GM12875 (cell line): ENCODE measurements at regions not wholly inside any gene's neighbourhood (a gene's known extent, or its start where the extent isn't known, plus 50 kb on each side); places are given as distances from the start of the nearest gene placed in this dataset.

Source experiments
- H3K4me3 ChIP-seq: one replicate; pipeline ENCODE4 v1.5.1; 2011; ENCODE audit warnings: low read depth, low read length, control low read depth
- TF ChIP-seq, protein P1 (sequence below): IDR thresholded peaks from 2 replicates; pipeline ENCODE4 v1.5.1; 2011; ENCODE audit warnings: low read depth, mild to moderate bottlenecking, control low read depth, inconsistent platforms, low read length, moderate library complexity, borderline replicate concordance; ENCODE audit not compliant: insufficient read depth

DNA sequence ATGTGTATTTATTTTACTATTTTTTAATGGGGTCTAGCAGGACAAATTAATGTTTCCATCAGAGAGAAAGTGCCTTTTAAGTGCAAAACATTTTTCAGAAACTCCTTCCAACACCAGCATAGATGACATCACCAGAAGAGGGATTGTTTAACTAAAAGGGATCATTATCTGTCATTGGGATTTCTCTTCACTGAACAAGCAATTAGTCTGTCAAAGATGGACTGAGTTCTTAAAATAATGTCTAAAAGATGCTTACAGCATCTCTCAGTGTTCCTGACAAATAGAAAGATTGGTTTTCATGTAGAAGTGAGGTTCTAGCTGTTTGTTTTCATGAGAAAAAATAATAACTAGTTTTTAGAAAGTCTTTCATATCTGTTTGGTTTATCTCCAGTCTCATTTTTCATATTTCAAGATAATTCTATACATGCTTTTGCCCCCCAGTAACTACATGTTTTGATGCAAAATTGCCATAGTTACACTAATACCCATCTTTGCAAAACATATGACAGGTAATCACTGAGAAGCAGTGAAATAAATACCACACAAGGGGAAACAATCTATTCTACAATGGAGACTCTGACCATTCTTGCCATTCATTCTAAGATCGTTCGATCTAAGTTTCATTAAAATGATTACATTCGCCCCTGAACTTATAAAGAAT, 850.3 kb downstream of the GALC start:
- TF ChIP-seq, protein P1, sequence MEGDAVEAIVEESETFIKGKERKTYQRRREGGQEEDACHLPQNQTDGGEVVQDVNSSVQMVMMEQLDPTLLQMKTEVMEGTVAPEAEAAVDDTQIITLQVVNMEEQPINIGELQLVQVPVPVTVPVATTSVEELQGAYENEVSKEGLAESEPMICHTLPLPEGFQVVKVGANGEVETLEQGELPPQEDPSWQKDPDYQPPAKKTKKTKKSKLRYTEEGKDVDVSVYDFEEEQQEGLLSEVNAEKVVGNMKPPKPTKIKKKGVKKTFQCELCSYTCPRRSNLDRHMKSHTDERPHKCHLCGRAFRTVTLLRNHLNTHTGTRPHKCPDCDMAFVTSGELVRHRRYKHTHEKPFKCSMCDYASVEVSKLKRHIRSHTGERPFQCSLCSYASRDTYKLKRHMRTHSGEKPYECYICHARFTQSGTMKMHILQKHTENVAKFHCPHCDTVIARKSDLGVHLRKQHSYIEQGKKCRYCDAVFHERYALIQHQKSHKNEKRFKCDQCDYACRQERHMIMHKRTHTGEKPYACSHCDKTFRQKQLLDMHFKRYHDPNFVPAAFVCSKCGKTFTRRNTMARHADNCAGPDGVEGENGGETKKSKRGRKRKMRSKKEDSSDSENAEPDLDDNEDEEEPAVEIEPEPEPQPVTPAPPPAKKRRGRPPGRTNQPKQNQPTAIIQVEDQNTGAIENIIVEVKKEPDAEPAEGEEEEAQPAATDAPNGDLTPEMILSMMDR = no peak
- H3K4me3 ChIP-seq = no peak overlapping the region

DNA sequence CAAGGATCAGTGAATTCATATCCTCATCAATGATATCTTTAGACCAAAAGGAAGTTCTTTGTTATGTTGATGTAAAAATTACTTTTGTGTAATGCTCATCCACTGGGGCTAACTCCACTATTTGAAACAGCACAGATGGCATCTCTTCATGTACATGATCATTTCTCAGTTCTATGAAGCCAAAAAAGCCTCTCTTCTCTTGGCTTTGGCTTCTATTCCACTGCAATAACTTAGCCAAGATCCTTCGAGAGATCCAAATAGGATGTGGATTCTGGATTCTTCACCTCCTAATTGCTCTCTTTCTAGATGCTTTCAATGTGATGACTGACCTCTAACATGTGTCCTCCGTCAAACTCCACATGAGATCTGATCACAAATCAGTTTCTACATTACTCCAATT, 851.2 kb downstream of the GALC start:
- TF ChIP-seq, protein P1 = no peak
- no peak overlapping the region for H3K4me3 ChIP-seq

DNA sequence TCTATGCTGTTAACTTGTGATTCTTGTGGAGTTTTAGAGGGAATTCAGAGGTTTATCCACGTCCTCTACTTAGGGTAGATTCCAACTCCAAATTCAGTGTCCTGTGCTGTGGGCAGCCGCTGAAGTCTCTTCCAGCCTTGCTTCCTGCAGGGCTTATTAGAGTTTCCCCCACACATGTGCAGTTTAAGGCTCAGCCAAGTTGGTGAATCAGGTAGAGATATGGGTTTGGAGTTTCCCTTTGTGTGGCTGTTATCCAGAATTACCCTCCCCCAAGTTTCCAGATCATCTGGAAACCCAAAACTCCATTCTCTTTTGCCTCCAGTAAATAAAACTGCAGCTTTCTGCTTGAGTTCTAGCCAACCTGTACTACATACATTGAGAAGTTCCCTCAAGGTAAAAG, 853.7 kb downstream of the GALC start:
- no peak overlapping the region for H3K4me3 ChIP-seq
- TF ChIP-seq, protein P1 = no peak

DNA sequence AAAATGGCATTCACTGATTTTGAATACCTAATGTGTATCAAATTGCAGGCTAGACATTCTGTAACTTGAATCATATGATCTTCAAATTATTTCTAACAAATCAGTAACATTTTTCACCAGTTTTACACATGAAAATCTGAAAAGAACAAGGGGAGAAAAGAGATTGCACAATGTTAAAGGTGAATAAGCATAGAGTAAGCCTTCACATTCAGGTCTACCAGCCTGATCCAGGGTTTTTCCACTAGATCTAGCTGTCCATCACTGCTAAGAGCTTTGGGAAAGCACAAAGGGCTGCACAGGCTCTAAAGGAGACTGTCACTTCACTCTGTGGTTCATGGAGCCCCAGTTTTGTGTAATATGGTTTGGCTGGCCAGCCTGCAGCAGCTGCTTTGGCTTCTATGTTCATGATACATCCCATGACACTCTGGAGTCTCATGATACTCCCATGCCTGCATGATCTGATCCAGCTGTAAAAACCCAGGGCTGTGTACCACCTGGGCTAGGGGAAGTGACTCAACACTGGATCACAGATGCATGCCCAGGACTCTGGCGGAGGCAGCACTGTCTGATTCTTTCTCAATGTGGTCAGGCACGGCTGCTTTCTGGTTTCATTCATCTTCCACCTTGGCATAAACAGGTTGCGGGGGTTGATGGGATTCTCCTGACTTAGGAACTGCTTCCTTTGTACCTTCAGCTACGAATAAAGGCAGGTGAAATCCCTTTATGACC, 859.7 kb downstream of the GALC start:
- TF ChIP-seq, protein P1 = no peak
- H3K4me3 ChIP-seq = no peak overlapping the region

DNA sequence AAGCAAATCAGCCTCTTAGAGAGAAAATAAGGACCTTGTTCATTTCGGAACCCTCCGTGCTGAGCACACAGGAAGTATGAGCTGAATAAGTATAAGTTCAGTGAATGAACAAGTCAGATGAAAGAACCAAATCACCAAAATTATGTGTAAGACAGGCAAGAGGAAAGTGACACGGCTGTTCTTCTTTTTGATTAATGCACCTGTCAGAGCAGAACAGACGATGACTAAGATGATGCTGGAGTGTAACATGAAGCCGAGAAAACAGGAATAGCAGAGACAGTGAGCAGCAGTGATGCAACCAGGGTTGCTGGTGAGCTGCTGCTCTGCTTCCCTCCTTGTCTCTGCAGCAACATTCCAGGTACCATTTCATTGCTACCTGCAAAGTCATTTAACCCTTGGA, 861.1 kb downstream of the GALC start:
- TF ChIP-seq, protein P1 = no peak
- H3K4me3 ChIP-seq = no peak overlapping the region

DNA sequence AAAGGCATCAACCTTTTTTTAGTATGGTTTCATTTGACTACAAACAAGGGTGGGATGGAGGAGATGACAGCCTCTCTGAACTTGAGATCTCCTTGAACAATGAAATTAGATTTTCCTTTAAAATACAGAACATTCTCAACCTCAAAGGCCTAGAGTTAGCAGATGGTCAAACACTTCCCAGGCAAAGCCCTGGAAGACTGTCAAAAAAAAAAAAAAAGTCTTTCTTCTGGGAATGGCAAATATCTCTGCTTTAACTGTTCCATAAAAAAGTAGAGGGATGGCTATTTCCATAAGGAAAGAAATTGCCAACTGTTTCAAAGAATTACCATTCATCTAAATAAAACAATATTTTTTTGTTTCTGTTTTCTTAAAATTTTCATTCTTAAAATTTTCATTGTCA, 870.8 kb downstream of the GALC start:
- TF ChIP-seq, protein P1 = no peak
- no peak overlapping the region for H3K4me3 ChIP-seq

DNA sequence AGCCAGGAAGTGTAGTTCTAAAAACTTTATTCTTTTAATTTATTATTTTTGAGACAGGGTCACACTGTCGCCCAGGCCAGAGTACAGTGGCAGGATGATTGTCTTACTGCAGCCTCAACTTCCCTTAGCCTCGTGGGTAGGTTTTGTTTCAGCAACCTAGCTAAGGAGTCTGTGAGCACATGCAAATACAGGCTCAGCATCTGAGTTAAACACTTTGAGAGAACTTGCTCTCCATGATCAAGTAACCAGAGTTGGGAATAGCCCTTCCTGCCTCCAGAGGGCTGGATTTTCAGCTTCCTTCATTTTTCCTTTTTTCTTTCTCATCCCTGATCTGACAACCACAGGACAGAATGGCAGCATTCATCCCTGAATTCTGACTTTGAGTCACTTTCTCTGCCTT, 871.3 kb downstream of the GALC start:
- TF ChIP-seq, protein P1 = no peak
- no peak overlapping the region for H3K4me3 ChIP-seq
